Astrocyte of the hippocampus (primary cell): ENCODE measurements at regions not wholly inside any gene's neighbourhood (a gene's known extent, or its start where the extent isn't known, plus 50 kb on each side); places are given as distances from the start of the nearest gene placed in this dataset.
"Not testable (repeated sequence)": the region's sequence is repeated elsewhere in the genome, so short reads cannot be mapped to it uniquely, and the experiment has no call there.

Source experiments
- DNase-seq: peaks from one replicate; pipeline ENCODE4 v3.0.0; 2011; ENCODE audit warnings: low read depth, low spot score

GRCh38 chr12:115811045-115811444, 466.4 kb downstream of the MED13L start:
- DNase-seq = no peak

GRCh38 chr12:115810122-115810901, 467.2 kb downstream of the MED13L start:
- DNase-seq = no peak

GRCh38 chr12:115806000-115806399, 471.5 kb downstream of the MED13L start:
- no peak for DNase-seq

- DNase-seq = no peak
Observed at GRCh38 chr12:115802767-115803166, 474.7 kb downstream of the MED13L start.

- no peak for DNase-seq
Observed at GRCh38 chr12:115801871-115802270, 475.6 kb downstream of the MED13L start.

- DNase-seq = no peak
Observed at GRCh38 chr12:115799610-115800009, 477.9 kb downstream of the MED13L start.

GRCh38 chr12:115798309-115798917, 479.1 kb downstream of the MED13L start:
- no peak for DNase-seq

GRCh38 chr12:115794659-115795081, 482.8 kb downstream of the MED13L start:
- no peak for DNase-seq

- DNase-seq = no peak
Observed at GRCh38 chr12:115791331-115791730, 486.2 kb downstream of the MED13L start.

- no peak for DNase-seq
Observed at GRCh38 chr12:115790526-115790925, 487.0 kb downstream of the MED13L start.

GRCh38 chr12:115786490-115786889, 491.0 kb downstream of the MED13L start:
- DNase-seq = not testable (repeated sequence)

GRCh38 chr12:115785548-115785947, 491.9 kb downstream of the MED13L start:
- DNase-seq = no peak

GRCh38 chr12:115776399-115776798, 501.1 kb downstream of the MED13L start:
- DNase-seq = no peak

- no peak for DNase-seq
Observed at GRCh38 chr12:115774148-115774895, 503.2 kb downstream of the MED13L start.

GRCh38 chr12:115771601-115772000, 505.9 kb downstream of the MED13L start:
- DNase-seq = no peak

GRCh38 chr12:115771065-115771464, 506.4 kb downstream of the MED13L start:
- DNase-seq = no peak

- no peak for DNase-seq
Observed at GRCh38 chr12:115770643-115771042, 506.9 kb downstream of the MED13L start.

GRCh38 chr12:115767916-115768315, 509.6 kb downstream of the MED13L start:
- DNase-seq = no peak

GRCh38 chr12:115763982-115764621, 513.4 kb downstream of the MED13L start:
- DNase-seq = no peak

- DNase-seq = no peak
Observed at GRCh38 chr12:115763376-115763775, 514.1 kb downstream of the MED13L start.

- DNase-seq = no peak
Observed at GRCh38 chr12:115762936-115763335, 514.6 kb downstream of the MED13L start.

- DNase-seq = no peak
Observed at GRCh38 chr12:115761784-115762183, 515.7 kb downstream of the MED13L start.
